COLO829 (cell line): ENCODE measurements at regions not wholly inside any gene's neighbourhood (a gene's known extent, or its start where the extent isn't known, plus 50 kb on each side); places are given as distances from the start of the nearest gene placed in this dataset.

Experiments
- DNase-seq: peaks from one replicate; pipeline ENCODE4 v3.0.0; 2012; ENCODE audit warnings: low spot score

DNA sequence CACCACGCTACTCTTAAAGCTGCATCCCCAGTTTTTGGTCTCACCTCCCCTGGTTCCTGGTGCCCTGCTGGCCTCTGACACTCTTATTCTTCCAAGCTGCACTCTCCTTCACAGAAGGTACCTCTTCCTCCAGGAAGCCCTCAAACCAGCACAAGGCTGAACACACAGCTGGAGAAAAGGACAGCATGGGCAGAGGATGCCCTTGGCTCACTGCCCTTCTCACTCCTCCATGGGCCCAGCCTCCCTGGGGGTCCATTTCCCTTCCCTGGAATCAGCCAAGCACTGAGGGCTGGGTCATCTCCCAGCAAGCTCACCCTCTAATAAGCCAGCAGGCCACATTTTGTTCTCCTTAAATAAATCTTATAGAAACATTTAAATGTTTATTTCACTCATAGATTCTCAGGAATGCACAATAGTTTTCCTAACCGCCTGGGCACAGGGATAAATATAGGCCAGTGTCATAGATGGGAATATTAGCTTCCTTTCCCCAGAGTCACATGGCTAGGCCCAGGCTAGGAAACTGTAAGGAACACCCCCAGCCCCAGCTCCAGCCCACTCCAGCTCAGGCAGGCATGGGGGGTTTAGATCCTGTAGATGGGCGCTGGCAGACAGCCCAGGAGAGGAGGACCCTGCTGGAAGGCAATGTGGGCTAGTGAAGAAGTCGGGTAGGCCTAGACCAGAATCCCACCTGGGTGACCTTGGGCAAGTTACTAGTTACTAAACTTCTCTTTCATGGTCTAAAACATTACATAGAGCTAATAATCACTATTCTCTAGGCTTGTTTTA, 51.5 kb downstream of the IRAG1 start:
- no peak for DNase-seq

DNA sequence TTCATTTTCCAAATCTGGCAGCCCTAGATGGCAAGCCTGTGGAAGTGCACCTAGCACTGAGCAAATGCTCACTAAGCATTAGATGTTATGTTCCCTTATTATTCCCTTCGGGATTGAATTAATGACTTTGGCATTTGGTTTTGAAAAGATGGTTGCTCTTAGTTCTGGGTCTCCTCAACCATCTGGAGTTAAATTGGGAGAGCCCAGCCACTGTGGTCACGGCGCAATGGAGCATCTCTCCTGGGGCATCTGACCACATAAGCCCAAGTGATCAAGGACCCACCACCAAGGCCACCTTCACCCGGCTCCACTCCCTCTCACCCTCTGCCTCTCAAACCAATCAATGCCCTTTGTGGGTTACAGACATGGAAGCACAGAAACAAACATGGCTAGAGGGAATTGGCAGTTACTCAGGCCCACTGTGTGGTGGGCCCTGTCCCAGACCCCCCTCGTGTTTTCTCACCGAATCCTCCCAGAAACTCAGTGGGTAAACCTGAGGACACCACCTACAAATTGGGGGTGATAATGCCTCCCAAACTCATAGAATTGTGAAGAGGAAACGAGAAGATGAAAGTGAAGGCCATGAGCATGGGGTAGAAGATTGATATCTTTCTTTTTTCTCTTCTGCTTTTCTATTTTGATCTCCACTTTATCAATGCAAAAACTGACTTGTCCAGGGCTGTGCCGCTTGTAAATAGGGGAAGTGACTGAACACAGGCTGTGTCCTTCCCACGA, 52.2 kb downstream of the IRAG1 start:
- no peak for DNase-seq

DNA sequence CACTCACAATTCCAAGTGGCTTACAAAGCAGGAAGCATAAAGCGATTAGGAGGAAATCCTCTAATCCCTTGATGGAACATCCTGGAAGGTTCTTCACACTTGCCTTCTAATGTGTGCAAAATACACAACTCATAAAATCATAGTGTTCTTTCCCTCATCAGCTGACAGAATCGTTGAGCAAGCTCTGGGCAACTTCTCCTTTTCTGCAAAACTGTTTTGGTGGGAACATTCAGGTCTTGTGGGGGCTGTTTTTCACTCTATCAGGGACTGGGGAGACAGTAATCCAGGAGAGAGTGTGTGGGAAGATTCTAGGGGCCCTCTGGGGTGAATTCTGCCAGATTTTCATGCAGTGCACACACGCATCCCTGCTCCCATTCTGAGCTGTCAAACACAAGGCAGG, 53.2 kb downstream of the IRAG1 start:
- DNase-seq, result no peak

DNA sequence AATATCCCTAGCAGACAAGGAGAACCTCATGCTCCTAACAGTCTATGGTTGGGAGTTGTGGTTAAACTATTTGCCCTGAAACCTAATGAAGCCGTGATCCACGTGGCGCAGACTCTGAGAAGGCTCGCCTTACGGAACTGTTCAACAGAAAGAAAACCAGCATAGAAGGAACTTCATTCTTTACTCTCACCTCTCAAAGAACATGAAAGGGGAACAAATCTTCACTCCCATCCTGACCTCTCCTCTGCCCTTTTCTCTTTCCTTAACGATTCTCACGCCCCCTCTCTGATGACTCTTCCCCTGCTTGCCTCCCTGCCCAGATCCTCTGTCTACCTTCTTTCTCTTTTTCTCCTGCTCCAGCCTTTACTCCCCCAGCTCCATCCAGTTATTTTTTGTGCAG, 54.2 kb downstream of the IRAG1 start:
- no peak for DNase-seq

DNA sequence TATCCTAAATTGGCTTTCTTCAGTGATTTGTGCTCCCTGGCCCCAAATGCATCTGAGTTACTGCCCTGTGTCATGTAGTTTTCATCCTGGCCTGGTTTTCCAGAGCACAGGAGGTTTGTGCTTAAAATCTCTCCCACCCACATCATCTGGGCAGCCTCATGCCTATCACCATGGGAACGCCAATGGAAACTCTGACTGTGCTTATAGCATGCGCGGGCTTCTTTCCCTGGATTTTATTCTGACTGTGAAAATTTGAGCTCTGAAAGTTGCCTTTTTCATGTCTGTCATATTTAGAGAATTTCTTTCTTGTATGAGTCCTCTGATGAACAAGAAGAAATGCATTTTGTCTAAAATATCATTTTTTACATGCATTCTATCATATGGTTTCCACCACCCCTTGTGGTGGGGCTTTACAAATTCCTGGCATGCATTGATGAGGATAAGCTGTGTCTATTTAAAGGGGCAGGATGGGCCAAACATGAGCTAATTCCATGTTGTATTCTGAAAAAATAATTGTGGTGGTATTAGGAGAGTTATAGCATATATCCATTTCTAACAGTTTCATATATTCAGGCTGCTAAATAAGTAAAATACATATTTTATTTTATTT, 55.1 kb downstream of the IRAG1 start:
- no peak for DNase-seq

DNA sequence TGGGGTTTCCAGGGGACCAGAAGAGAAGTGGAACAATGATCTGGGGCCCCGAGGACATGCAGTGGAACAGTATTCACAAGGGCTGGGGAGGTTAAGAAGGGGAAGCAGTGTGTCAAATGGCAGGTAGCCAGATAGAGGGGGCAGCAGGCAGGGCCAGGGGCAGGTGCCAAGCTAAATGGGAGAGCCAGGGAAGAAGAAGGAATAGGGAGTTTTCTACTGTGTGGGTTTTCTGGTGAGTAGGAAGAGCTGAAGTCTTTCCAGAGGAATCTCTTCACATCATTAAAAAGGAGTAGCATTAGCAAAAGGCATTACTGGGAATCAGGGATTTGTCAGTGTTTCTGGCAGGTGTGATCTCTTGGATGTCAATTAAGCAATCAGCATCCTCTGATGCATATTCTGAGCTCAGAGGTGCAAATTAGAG, 55.8 kb downstream of the IRAG1 start:
- no peak for DNase-seq

DNA sequence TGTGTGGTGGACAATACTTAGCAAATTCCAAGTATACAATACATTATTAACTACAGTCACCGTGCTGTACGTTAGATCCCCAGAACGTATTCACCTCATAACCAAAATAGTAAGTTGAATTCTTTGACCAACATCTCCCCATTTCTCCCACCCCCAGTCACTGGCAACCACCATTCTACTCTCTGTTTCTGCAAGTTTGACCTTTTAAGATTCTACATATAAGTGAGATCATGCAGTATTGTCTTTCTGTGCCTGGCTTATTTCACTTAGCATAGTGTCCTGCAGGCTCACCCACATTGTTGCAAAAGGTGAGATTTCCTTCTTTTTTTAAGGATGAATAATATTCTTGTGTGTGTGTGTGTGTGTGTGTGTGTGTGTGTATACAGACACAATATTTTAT, 59.1 kb downstream of the IRAG1 start:
- no peak for DNase-seq

DNA sequence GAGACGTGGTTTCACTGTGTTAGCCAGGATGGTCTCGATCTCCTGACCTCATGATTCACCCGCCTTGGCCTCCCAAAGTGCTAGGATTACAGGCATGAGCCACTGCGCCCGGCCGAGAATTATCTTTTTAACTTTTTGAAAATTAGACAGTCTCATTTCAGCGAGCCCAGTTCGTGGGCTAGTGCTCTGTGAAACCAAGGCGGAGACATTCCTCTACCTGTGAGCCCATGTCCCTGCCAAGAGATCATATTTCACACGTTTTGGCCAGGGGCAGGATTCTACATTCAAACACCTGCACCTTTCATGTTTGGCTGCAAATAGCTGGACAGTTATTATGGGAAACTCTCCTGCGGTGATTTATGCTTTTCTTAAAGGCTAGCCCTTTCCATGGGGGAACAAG, 60.3 kb downstream of the IRAG1 start:
- no peak for DNase-seq

DNA sequence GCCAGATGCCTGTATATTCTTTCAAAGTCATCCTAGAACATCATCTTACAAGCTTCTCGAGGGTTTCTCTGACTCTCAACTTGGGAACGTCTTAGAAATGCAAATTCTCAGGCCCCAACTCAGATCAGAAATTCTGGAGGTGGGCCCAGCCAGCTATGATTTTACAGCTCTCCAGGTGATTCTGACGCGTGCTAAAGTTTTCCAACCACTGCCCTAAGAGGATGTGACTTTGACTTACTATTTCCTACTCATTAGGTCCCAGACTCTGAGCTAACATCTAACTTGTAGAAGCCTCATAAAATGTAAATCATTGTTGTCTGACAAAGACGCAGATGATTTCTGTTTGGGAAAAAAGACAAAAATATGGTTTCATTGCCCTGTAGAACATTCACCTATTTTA, 61.1 kb downstream of the IRAG1 start:
- no peak for DNase-seq

DNA sequence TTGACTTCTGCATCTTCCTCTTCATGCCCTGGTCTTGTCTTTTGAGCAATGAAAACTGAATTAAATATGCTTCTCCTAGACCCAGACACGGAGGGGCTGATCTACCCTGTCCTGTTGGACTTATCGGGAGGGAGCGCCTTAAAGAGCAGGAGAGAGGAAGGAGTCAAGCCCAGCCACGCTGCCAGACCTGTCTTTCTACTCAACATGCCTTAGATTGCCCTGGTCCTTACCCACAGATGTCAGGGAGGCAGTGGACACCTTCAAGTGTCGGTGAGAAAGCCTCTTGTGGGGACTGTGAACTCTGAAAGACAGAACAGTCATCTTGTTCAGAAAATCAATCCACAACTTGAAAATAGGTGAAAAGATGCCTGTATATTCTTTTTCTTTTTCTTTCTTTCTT, 61.8 kb downstream of the IRAG1 start:
- DNase-seq, result no peak

DNA sequence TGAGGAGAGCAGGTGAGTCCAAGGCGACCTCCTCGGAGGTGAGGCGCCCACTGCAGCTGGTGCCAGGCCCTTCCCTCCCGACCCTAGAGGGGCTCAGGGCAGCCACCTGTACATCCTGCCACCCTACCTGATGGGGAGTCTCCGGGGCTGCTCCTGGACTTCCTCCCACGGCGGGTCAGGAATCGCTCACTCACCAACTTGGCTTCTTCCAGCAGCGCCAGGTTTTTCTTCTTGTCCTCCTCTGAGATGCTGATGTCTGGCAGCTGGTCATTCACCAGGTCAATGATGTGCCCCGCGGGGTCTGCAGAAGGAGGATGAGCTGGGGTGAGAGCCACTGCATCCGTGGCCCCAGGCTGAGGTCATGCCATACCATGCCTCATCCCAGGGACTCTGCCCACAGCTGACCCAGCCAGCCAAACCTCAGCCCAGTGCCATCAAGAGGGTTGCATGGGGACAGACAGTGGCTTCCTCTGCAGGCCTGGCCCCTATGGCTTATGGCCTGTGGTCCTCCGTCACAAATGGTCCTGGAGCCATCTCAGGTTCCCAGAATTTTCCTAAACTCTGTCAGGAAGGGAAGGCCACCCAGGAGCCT, 61.0 kb upstream of the LYVE1 start:
- no peak for DNase-seq

DNA sequence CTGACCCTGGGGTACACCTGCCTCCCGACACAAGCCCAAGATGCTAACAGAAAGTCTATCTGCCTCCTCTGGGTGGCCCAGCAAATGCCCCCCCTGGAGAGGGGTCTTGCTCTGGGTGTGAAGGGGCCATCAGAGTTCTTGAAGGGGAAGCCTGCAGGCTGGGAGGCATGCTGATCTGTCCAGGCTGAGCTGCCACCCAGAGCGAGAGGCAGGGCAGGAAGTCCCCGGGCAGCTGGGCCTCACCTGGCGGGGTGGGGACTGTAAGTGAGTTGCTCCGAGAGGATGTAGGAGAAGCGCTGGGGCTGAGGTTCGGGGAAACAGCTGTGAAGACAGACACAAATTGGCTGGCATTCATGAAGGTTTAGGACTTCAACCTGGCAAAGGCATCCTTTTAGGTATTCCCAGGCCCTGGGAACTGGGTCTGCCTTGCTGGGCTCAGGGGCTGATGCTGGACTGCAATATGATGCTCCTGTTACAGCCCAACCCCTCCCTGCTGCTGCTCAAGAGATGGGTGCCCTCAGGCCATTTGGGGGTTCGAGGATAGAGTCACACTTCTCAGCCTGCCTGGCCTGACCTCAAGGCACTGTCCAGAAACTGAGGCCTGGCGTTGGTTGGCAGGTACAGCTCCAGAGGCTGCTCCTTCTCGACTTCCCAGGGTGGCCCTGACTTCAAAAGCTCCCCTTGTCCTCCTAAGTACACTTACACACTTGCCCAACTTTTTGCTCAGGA, 60.2 kb upstream of the LYVE1 start:
- DNase-seq, result no peak

DNA sequence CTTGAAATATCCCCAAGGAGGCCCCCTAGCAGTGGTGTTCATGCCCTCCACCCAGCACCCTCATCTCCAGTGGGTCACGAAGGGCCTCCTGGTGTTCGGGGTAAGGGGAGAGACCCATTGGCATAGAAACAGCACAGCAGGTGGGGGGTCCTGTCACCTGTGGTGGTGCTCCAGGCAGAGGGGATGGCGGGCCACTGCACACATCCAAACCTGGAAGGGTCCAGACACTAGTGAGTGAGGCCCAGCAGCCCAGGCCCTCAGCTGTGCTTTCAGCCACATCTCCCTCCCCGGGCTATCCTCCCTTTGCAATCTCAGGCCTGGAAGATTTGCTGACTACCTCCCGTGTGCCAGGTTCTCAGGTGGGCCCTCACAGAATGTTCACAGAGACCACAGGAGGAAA, 59.4 kb upstream of the LYVE1 start:
- no peak for DNase-seq

DNA sequence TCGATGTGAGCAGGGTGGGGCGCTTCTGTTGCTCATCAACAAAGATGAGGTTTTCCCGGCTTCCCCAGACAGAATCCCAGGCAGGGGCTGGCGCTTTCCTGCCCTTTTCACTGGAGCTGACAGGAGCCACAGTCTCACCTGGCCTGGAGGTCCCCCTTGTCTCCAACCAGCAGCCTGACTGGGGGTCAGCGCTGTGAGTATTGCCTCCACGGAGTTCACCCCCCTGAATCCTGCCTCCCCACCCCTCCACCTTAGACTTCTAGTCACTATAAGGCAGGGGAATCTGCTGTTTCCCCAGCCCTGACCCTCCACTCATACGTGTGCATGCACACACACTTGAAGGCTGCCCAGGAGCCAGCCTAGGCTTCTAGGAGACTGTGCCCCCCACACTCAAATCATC, 58.8 kb upstream of the LYVE1 start:
- DNase-seq, result no peak

DNA sequence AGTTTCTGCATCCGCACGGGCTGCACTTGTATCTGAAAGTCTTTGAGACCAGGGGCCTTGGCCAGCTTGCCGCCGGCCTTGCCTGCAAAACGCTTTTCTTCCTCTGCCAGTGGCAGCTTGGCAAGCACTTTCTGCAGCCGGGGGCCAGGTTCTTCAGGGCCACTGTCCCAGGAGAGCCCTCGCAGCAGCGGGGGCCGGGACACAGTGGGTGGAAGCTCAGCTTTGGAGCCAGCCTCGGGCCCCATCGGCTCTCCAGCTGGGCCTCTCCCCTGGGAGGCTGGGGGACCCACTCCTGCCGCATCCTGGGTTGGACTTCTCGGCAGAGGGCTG, 57.5 kb upstream of the LYVE1 start:
- DNase-seq, result no peak

DNA sequence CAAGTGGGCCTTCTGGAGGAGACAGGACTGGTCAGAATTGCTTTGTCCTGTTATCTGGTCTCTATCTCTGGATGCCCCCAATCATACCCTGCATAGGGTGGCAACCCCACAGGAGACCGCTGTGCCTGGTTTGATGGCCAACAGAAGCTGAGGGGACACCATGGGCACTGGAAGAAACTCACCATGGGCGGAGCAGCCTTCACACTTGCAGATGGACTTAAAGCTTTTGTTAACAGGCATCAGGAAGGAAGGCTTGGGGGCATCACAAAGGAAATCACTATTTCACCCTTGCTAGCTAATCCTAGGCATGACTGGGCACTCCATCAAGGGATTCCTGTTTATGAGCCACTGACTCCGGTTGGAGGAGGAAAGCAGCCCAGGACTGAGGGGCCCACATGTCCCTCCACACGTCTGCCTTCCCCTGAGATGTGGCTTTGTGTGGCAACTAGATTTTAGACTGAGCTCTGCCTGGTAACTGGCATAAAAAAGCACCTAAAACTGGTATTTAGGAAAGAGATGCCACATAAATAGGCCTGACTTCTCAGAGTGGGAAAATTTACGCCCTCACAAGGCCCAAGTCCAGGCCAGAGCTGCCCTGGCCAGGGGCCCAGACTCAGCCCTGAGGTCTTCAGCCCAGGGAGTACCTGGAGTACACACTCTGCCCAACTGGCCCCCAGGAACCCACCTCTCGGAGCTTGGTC, 57.0 kb upstream of the LYVE1 start:
- DNase-seq, result no peak

DNA sequence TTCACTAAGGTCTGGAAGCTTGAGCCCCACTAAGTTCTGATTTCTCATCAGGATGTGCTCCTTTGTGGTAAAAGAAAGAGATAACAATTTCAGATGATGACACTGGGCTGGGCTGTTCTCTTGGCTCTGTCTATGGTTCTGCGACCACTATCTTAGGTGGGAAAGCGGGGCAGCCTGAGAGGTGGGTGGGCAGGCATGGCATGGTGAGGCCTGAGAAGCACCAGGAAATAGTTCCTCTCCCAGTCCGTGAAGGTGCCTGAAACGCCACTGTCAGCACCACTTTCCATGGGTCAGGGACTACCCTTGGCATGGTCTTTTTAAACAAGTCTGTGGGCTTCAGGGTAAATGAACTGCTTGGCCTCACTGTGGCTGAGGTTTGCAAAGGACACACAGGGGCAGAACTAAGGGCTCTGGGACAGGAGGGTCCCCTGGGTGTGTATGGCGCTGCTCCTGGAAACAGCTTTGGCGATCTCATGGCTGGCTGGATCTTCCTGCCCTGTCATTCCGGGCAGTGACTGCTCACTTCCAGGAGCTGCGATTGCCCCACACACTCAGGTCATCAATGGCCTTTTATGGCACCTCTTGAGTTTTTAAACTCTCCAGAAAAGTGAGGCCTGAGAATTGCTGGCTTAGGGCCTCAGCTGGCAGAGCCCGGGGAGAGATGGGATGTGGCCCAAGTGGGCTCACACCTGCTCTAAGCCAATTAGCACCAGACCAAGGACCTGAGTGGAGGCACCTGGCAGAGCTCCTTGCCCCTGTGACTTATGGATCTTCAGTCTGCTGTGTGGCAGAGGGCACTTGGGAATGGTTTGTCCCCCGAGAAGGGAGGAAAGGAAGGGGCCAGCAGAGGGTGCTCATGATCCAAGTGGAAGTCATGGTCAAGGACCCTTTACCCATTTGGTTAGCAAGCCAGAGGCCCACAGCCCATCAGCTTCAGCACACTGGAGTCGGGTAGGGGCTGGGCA, 55.6 kb upstream of the LYVE1 start:
- no peak for DNase-seq

DNA sequence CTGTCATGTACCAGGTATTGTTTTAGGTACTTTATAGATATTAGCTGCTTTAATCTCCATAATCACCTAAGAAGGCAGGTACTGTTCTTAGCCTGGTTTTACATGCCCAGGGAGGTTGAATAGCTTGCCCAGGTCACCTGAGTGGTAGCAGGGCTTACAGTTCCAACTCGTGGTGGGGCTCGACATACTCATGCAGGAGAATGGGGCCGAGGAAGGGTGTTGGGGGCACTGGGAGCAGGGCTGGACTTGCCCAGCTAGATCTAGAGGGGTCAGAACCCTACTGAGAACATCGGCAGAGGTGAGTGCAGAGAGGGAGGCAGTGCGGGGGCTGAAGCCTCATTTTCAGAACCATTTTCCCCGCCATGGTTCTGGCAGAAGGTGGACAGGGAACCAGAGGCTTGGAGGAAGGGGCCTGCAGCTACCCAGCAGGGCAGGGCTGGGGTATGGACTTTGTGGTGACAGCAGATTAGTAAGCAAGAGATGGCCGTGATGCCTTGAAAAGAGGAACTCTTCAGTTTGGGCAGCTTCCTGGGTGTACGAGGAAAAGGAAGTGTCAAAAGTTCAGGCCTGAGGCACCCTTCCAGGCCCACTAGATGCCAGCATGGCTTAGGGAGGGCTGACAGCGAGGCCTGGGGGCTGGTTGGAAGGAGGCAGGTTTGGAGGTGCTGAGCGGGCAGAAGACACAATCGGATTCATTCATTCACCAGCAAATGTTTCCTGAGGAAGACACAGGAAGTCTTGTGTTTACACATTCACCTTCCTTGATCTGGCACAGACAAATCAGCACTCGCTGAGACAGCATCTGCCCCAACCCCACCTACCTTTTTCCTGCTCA, 54.7 kb upstream of the LYVE1 start:
- DNase-seq, result peak; percentile 63

DNA sequence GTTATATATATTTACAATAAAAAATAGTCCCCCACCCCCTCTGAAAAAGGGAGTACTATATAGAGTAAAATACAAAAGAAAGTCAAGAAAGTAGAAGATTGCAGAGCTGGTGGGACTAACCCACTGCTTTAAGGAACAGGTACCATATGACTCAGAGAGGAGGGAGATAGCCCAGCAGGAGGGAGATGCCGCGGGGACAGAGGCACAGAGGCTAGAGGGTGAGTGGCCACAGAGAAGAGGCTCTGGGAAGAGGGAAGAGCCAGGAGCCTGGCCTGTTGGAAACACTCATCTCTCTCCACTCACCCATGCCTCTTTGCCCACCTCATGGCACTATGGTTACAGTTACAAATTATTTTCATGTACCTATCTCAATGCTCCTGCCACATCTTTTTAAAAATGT, 53.6 kb upstream of the LYVE1 start:
- no peak for DNase-seq
